SW 1271 (cell line): ENCODE measurements at regions not wholly inside any gene's neighbourhood (a gene's known extent, or its start where the extent isn't known, plus 50 kb on each side); places are given as distances from the start of the nearest gene placed in this dataset.

ENCODE experiments used
- DNase-seq, 2 experiments: peaks; one replicate each; lab custom pipeline; 2025; lab: John Stamatoyannopoulos, UW

GRCh38 chr2:104408266-104408665 lies 445.6 kb upstream of the POU3F3 start:
- DNase-seq, result no peak

GRCh38 chr2:104410136-104410535 lies 443.8 kb upstream of the POU3F3 start:
- DNase-seq, result no peak

- DNase-seq, result no peak
Observed at GRCh38 chr2:104412384-104412783, 441.5 kb upstream of the POU3F3 start.

GRCh38 chr2:104413890-104414289 lies 440.0 kb upstream of the POU3F3 start:
- DNase-seq, result no peak

- no peak for DNase-seq
Observed at GRCh38 chr2:104415284-104415683, 438.6 kb upstream of the POU3F3 start.

- DNase-seq, result no peak
Observed at GRCh38 chr2:104416339-104417000, 437.4 kb upstream of the POU3F3 start.

- DNase-seq, result no peak
Observed at GRCh38 chr2:104420420-104420819, 433.5 kb upstream of the POU3F3 start.

- DNase-seq, result no peak
Observed at GRCh38 chr2:104420953-104421352, 433.0 kb upstream of the POU3F3 start.

- no peak for DNase-seq
Observed at GRCh38 chr2:104425850-104426595, 427.9 kb upstream of the POU3F3 start.

- DNase-seq, result no peak
Observed at GRCh38 chr2:104428155-104428554, 425.8 kb upstream of the POU3F3 start.

- DNase-seq, result no peak
Observed at GRCh38 chr2:104429639-104430358, 424.1 kb upstream of the POU3F3 start.

GRCh38 chr2:104430359-104430740 lies 423.6 kb upstream of the POU3F3 start:
- no peak for DNase-seq

- no peak for DNase-seq
Observed at GRCh38 chr2:104430852-104431251, 423.1 kb upstream of the POU3F3 start.

GRCh38 chr2:104431701-104432121 lies 422.2 kb upstream of the POU3F3 start:
- DNase-seq, result no peak

- DNase-seq, result no peak
Observed at GRCh38 chr2:104432401-104432800, 421.5 kb upstream of the POU3F3 start.

- no peak for DNase-seq
Observed at GRCh38 chr2:104432991-104433390, 420.9 kb upstream of the POU3F3 start.

- DNase-seq, result no peak
Observed at GRCh38 chr2:104433657-104434056, 420.3 kb upstream of the POU3F3 start.

- DNase-seq, result no peak
Observed at GRCh38 chr2:104434318-104434792, 419.6 kb upstream of the POU3F3 start.

- no peak for DNase-seq
Observed at GRCh38 chr2:104434966-104435365, 418.9 kb upstream of the POU3F3 start.

GRCh38 chr2:104438481-104438880 lies 415.4 kb upstream of the POU3F3 start:
- no peak for DNase-seq

GRCh38 chr2:104443145-104443544 lies 410.8 kb upstream of the POU3F3 start:
- DNase-seq, result no peak

GRCh38 chr2:104444392-104444791 lies 409.5 kb upstream of the POU3F3 start:
- DNase-seq, result no peak

GRCh38 chr2:104444889-104445288 lies 409.0 kb upstream of the POU3F3 start:
- DNase-seq, result no peak
